ENCODE measurements at regions not wholly inside any gene's neighbourhood (a gene's known extent, or its start where the extent isn't known, plus 50 kb on each side); places are given as distances from the start of the nearest gene placed in this dataset.

- Histone ChIP-seq H3K27ac (no peak overlapping the region), H3K4me3 (no peak overlapping the region), H3K9me3 (no peaks in the 10 kb centered on the region), H3K4me1 (no peaks in the 10 kb centered on the region), H3K27me3 (no peaks in the 10 kb centered on the region), H3K36me3 (no peaks in the 10 kb centered on the region)
- TF ChIP-seq CTCF (IDR thresholded peaks at IDR 0.05) = no peak
- DNase-seq (no peak), ATAC-seq (no peak), FAIRE-seq (no peak)
- intact Hi-C loops (cut with DNase I) = no loop called here
- 68 to 79% methylated on average over 2 of the region's 2 CpGs for WGBS, 2 donors
Measured at GRCh38 chr13:97716746-97717145, 236.7 kb upstream of the IPO5 start.

GRCh38 chr13:97719736-97720135, 233.7 kb upstream of the IPO5 start:
- no peak overlapping the region for H3K4me3 ChIP-seq
- no peak for FAIRE-seq
- DNase-seq = no peak
- H3K27me3 ChIP-seq = no peaks in the 10 kb centered on the region
- H3K27ac ChIP-seq = no peak overlapping the region
- 81 to 96% methylated on average over 3 of the region's 3 CpGs for WGBS, 2 donors
- no peaks in the 10 kb centered on the region for H3K9me3 ChIP-seq
- ATAC-seq = no peak
- H3K36me3 ChIP-seq = no peaks in the 10 kb centered on the region
- no peak for TF ChIP-seq CTCF (IDR thresholded peaks at IDR 0.05)
- no peaks in the 10 kb centered on the region for H3K4me1 ChIP-seq
- intact Hi-C loops (cut with DNase I) = no loop called here

- DNase-seq (no peak), ATAC-seq (no peak), FAIRE-seq (no peak)
- H3K27ac ChIP-seq = no peak overlapping the region
- no peaks in the 10 kb centered on the region for H3K4me1 ChIP-seq
- H3K9me3 ChIP-seq = no peaks in the 10 kb centered on the region
- H3K36me3 ChIP-seq = no peaks in the 10 kb centered on the region
- no peak for TF ChIP-seq CTCF (IDR thresholded peaks at IDR 0.05)
- 85 to 93% methylated on average over 4 of the region's 4 CpGs for WGBS, 2 donors
- no peaks in the 10 kb centered on the region for H3K27me3 ChIP-seq
- intact Hi-C loops (cut with DNase I) = no loop called here
- H3K4me3 ChIP-seq = no peak overlapping the region
Measured at GRCh38 chr13:97720896-97721295, 232.6 kb upstream of the IPO5 start.

GRCh38 chr13:97723655-97724054, 229.8 kb upstream of the IPO5 start:
- ATAC-seq (no peak), DNase-seq (no peak), FAIRE-seq (no peak)
- intact Hi-C loops (cut with DNase I) = no loop called here
- Histone ChIP-seq H3K9me3 (no peaks in the 10 kb centered on the region), H3K36me3 (no peaks in the 10 kb centered on the region), H3K4me3 (no peak overlapping the region), H3K27ac (no peak overlapping the region), H3K4me1 (no peaks in the 10 kb centered on the region), H3K27me3 (no peaks in the 10 kb centered on the region)
- 54 to 58% methylated on average over 4 of the region's 4 CpGs for WGBS, 2 donors
- TF ChIP-seq CTCF (IDR thresholded peaks at IDR 0.05) = no peak

- WGBS, 2 donors = 81% methylated on average over 2 of the region's 2 CpGs
- DNase-seq (no peak), FAIRE-seq (no peak), ATAC-seq (no peak)
- Histone ChIP-seq H3K4me3 (no peak overlapping the region), H3K27me3 (no peaks in the 10 kb centered on the region), H3K36me3 (no peaks in the 10 kb centered on the region), H3K9me3 (no peaks in the 10 kb centered on the region), H3K4me1 (no peaks in the 10 kb centered on the region), H3K27ac (no peak overlapping the region)
- TF ChIP-seq CTCF (IDR thresholded peaks at IDR 0.05) = no peak
- intact Hi-C loops (cut with DNase I) = no loop called here
Measured at GRCh38 chr13:97724450-97724849, 229.0 kb upstream of the IPO5 start.

All from pancreas (tissue), 10 donors.